ENCODE measurements at regions not wholly inside any gene's neighbourhood (a gene's known extent, or its start where the extent isn't known, plus 50 kb on each side); places are given as distances from the start of the nearest gene placed in this dataset.
"Not testable (repeated sequence)": the region's sequence is repeated elsewhere in the genome, so short reads cannot be mapped to it uniquely, and the experiment has no call there.

GRCh38 chr4:173767650-173768049 lies 237.6 kb upstream of the HAND2 start:
- intact Hi-C loops (cut with micrococcal nuclease) = no loop called here

GRCh38 chr4:173766171-173766600 lies 236.2 kb upstream of the HAND2 start:
- intact Hi-C loops (cut with micrococcal nuclease) = no loop called here

- intact Hi-C loops (cut with micrococcal nuclease) = no loop called here
These were observed 235.7 kb upstream of the HAND2 start for GRCh38 chr4:173765751-173766150.

GRCh38 chr4:173763389-173763788 lies 233.4 kb upstream of the HAND2 start:
- intact Hi-C loops (cut with micrococcal nuclease) = no loop called here

GRCh38 chr4:173761938-173762337 lies 231.9 kb upstream of the HAND2 start:
- intact Hi-C loops (cut with micrococcal nuclease) = no loop called here

- intact Hi-C loops (cut with micrococcal nuclease) = no loop called here
These were observed 231.2 kb upstream of the HAND2 start for GRCh38 chr4:173761236-173761635.

- intact Hi-C loops (cut with micrococcal nuclease) = loop anchor here (10.0 kb wide), 1 partner anchor 463 kb away; no protein-coding TSS in a partner anchor
These were observed 228.1 kb upstream of the HAND2 start for GRCh38 chr4:173758132-173758531.

DNA sequence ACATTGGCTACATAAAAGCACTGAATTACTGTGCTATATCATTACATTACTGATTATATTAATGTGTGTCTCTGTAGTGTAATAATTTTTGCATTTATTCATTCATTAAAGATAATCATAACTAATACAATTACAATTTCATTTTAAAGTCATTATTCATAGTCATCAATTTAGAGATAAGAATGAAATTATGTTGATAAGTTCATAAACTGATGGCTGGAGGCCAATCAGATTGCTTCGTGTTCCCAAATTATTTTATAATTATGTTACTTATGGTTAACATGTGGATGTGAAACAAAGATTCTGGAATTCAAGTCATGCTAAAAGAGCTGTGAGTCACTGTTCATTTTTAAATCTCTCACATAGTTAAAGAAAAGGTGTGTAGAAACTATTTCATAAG lies 223.4 kb upstream of the HAND2 start:
- intact Hi-C loops (cut with micrococcal nuclease) = loop anchor here (10.0 kb wide), 1 partner anchor 459 kb away; no protein-coding TSS in a partner anchor

GRCh38 chr4:173752610-173753230 lies 222.7 kb upstream of the HAND2 start:
- intact Hi-C loops (cut with micrococcal nuclease) = loop anchor here (1.0 to 10.0 kb wide), 3 partner anchors 246 to 458 kb away; no protein-coding TSS in a partner anchor

DNA sequence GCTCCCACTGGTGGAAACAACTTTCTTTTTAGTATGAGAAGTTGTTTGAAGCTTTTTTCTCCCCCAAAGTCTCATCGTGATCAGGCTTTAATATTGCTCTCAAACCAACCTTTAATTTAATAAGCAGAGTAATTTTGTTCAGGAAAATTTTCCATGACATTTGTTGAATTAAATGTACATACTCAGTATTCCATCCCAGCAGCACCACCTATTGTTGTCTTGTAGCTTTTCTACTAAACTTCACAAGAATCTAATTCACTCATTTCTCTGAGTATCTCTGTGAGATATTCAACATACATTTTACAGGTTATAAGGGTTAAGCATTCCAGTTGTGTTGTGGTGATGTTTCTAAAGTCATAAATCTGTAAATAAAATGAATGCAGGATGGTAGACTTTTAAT lies 218.3 kb upstream of the HAND2 start:
- intact Hi-C loops (cut with micrococcal nuclease) = no loop called here

DNA sequence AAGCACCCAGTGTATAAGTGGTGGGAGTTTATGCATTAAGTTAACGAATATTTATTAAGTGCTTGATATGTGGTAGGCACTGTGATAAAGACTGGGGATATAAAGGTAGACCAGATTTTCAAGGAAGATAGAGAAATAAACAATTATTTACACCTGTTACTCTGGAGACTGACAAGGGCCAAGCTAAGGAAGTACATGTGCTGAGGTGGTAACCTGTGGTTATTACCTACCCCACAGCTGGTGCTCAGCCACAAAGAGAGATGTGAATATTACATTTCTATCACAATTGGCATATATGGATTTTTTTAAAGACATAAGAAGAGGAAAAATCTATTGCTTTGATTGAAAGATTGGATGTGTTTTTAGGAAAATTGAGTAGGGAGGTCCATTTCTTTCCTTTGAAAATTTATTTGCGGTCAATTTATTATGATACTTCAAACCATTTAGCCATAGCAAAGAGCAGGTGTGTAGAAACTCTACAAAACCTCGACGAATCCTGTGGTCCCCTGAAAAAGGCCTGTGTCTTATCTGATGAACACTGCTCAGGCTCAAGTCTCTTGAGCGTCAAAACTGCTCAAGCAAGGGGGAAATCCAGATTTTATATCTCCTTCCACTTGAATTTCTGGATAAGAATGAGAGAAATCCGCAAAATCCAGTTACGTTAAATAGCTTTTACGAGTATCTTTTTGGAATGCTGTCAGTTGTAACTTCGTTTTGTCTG lies 217.7 kb upstream of the HAND2 start:
- intact Hi-C loops (cut with micrococcal nuclease) = no loop called here

- intact Hi-C loops (cut with micrococcal nuclease) = no loop called here
These were observed 216.4 kb upstream of the HAND2 start for GRCh38 chr4:173746424-173746823.

GRCh38 chr4:173745765-173746164 lies 215.7 kb upstream of the HAND2 start:
- intact Hi-C loops (cut with micrococcal nuclease) = no loop called here

DNA sequence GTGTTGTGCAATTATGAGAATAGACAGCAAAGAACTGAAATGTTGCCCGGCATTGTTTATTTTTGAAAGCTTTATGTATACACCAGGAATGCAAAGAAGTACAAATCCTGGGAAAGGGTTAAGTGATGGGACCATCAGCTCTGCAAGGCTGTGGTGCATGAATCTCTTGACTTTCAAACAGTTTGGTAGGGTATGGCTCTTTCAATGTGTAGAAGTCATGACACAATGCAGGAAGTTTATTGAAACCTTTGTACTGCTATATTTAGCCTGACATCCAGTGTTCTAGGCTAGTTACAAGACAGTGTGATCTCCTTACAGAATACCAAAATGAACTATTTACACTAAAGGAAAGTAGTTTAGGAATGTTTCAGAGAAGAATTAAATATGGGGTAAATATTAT lies 206.8 kb upstream of the HAND2 start:
- intact Hi-C loops (cut with micrococcal nuclease) = no loop called here

- intact Hi-C loops (cut with micrococcal nuclease) = no loop called here
These were observed 205.6 kb upstream of the HAND2 start for GRCh38 chr4:173735585-173735984.

DNA sequence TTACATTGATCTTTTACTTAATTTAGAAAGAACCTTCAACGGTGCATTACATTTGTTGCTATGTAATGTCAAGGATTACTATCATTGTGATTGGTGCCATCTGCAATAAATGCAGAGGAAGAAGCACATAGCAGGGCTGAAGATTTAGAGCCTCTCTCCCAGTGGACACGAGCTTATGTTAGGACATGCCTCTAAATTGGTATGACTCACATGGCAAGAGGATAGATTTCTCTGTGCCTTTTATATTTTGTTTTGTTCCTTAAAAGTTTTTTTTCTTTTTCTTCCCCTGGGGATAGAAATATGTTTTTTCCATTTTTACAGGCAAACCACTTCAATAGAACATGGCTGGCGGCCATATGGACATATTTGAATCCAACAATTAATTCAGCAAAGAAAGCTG lies 205.0 kb upstream of the HAND2 start:
- intact Hi-C loops (cut with micrococcal nuclease) = no loop called here

DNA sequence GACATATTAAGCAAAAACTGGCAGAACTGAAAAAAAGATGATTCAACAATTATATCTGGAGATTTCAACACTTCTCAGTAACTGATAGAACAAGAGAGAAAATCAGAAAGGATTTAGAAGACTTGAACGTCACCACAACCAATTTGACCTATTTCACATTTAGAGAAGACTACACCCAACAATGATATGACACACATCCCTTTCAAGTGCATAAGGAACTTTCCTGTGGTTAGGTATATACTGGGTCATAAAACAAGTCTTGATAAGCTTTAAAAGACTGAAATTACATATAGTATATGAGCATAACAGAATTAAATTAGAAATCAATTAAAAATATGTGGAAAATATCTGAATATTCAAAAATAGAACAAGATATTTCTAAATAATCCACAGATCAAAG lies 201.2 kb upstream of the HAND2 start:
- intact Hi-C loops (cut with micrococcal nuclease) = no loop called here

DNA sequence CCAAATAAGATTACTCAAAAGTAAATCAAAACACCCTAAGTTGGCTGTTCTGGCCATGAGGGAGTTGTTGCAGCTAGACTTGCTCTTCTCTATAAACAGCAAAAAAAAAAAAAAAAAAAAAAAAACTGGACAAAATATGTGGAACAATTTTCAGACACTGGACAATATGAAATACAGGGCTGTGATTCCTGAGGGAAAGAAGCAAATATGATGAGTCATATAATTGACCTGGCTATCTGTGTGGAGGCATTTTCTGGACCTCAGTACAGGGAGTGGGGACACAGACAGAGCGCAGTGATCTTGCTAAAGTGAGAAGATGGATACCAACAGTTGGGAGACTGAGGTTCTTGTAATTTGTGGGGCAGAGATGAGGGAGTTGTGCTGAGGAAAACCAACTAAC lies 192.0 kb upstream of the HAND2 start:
- intact Hi-C loops (cut with micrococcal nuclease) = no loop called here

GRCh38 chr4:173718504-173718903 lies 188.5 kb upstream of the HAND2 start:
- intact Hi-C loops (cut with micrococcal nuclease) = not testable (repeated sequence)

GRCh38 chr4:173717581-173717980 lies 187.6 kb upstream of the HAND2 start:
- intact Hi-C loops (cut with micrococcal nuclease) = no loop called here

- intact Hi-C loops (cut with micrococcal nuclease) = no loop called here
These were observed 184.4 kb upstream of the HAND2 start for GRCh38 chr4:173714456-173714855.

- intact Hi-C loops (cut with micrococcal nuclease) = no loop called here
These were observed 183.0 kb upstream of the HAND2 start for GRCh38 chr4:173713026-173713425.
